ENCODE measurements at regions not wholly inside any gene's neighbourhood (a gene's known extent, or its start where the extent isn't known, plus 50 kb on each side); places are given as distances from the start of the nearest gene placed in this dataset.

DNA sequence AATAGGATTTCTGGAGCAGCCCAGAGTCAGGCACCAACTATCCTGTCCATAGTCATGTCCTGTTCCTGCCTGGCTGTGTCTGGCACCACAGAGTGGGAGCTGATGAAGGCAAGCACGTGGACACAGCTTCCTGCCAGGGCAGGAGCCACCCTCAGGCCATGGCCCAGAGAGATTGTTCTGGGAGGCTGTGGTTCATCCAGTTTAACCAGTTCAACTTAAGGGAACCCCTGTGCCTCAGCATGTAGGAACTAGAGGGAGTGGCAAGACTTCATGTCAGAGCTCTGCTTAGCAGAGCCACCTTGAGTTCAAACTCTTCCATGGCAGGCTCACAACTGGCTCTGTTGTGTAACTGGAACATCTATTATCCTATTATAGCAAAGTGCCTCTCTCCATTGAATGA, 73.2 kb upstream of the NCKAP5 start:
- no peak overlapping the region for H3K9ac ChIP-seq (ENCODE audit: insufficient read depth in 1 of 2, low read depth in 2 of 2, low read length in 2 of 2)
- in situ Hi-C loops (cut with MboI): no loop called here
- no peaks in the 10 kb centered on the region for H3K4me1 ChIP-seq (replicated peaks in 1 of 2; ENCODE audit: control insufficient read depth in 2 of 2, insufficient read depth in 2 of 2, low read length in 2 of 2)
- H3K36me3 ChIP-seq (ENCODE audit: control insufficient read depth, insufficient read depth, low read length): no peaks in the 10 kb centered on the region
- no peaks in the 10 kb centered on the region for H4K20me1 ChIP-seq (replicated peaks; ENCODE audit: control insufficient read depth, insufficient read depth, low read length)
- no peak overlapping the region for H2AFZ ChIP-seq (ENCODE audit: low read depth, low read length)
- 0% methylated on average over 1 of the region's 1 CpG for WGBS (ENCODE audit: insufficient coverage, low coverage, missing lambda C conversion rate)
- H3K4me2 ChIP-seq (ENCODE audit: insufficient read depth, low read length): no peak overlapping the region
- ChIA-PET POLR2A (interaction anchor here (0.6 kb wide), 1 partner anchor 32 kb away, joined by 4 read pairs; no protein-coding TSS in a partner anchor), CTCF (ENCODE audit: low intra/inter-chr PET ratio) (no interaction called here)
- H3K27ac ChIP-seq (ENCODE audit: extremely low read depth, low read depth, low read length): no peak overlapping the region
- no TSS peak for BruUV-seq (replicated peaks)
- TF ChIP-seq PTTG1 (tag; IDR thresholded peaks at IDR 0.05; ENCODE audit: low read depth) (no peak), FOXK2 (conservative IDR thresholded peaks at IDR 0.05 in 1 of 2, IDR thresholded peaks at IDR 0.05 in 1 of 2; ENCODE audit: low read depth in 2 of 2) (no peak)
- no peaks in the 10 kb centered on the region for H3K9me1 ChIP-seq (ENCODE audit: control insufficient read depth, insufficient read depth, low read length)
- DNase-seq (ENCODE audit: extremely low read depth in 1 of 4, low spot score in 3 of 4): no peak
- FAIRE-seq: no peak
- H3K79me2 ChIP-seq (ENCODE audit: control insufficient read depth, insufficient read depth, low read length): no peaks in the 10 kb centered on the region
- H3K27me3 ChIP-seq (ENCODE audit: control insufficient read depth in 2 of 2, insufficient read depth in 2 of 2, low read length in 2 of 2): no peaks in the 10 kb centered on the region
- no peak overlapping the region for H3K4me3 ChIP-seq
- no peak for ATAC-seq
- intact Hi-C loops (cut with micrococcal nuclease): no loop called here
- no peaks in the 10 kb centered on the region for H3K9me3 ChIP-seq (replicated peaks; ENCODE audit: control insufficient read depth, insufficient read depth, low read depth, low read length)

DNA sequence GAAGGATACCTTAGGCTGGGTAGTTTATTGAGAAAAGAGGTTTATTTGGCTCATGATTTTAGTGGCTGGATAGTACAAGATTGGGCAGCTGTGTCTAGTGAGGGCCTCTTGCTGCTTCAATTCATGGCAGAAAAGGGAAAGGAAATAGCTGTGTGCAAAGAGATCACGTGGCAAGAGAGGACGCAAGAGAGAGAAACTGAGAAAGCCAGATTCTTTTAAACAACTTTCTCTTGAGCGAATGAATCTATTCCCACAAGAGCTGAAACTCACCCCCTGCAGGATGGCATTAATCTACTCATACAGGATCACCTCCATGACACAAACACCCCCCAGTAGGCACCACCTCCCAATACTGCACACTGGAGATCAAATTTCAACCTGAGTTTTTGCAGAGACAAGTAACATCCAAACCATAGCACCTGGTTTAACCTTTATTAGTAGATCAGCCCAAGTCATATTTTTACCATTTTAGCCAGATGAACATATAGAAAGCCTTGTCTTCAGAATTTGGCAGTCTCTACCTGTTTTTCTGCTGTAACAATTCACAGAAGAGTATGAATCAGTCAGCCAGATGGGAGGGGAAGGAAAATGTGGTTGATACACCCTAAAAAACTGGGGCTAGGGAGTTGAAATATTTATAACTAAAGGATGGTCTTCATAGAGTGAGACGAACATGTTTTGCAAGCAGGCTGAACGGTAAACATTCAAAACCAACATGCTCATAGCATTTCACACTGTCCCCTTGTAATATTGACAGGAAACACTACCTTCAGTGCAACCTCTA, 73.9 kb upstream of the NCKAP5 start:
- Histone ChIP-seq H3K36me3 (ENCODE audit: control insufficient read depth, insufficient read depth, low read length) (no peaks in the 10 kb centered on the region), H3K9me3 (replicated peaks; ENCODE audit: control insufficient read depth, insufficient read depth, low read depth, low read length) (no peaks in the 10 kb centered on the region), H3K79me2 (ENCODE audit: control insufficient read depth, insufficient read depth, low read length) (no peaks in the 10 kb centered on the region), H2AFZ (ENCODE audit: low read depth, low read length) (no peak overlapping the region), H3K9ac (ENCODE audit: insufficient read depth in 1 of 2, low read depth in 2 of 2, low read length in 2 of 2) (no peak overlapping the region), H3K9me1 (ENCODE audit: control insufficient read depth, insufficient read depth, low read length) (no peaks in the 10 kb centered on the region), H4K20me1 (replicated peaks; ENCODE audit: control insufficient read depth, insufficient read depth, low read length) (no peaks in the 10 kb centered on the region), H3K4me3 (no peak overlapping the region), H3K4me1 (replicated peaks in 1 of 2; ENCODE audit: control insufficient read depth in 2 of 2, insufficient read depth in 2 of 2, low read length in 2 of 2) (no peaks in the 10 kb centered on the region), H3K27me3 (ENCODE audit: control insufficient read depth in 2 of 2, insufficient read depth in 2 of 2, low read length in 2 of 2) (no peaks in the 10 kb centered on the region), H3K4me2 (ENCODE audit: insufficient read depth, low read length) (no peak overlapping the region), H3K27ac (ENCODE audit: extremely low read depth, low read depth, low read length) (no peak overlapping the region)
- POLR2A ChIA-PET: interaction anchor here (0.6 kb wide), 1 partner anchor 32 kb away, joined by 4 read pairs; no protein-coding TSS in a partner anchor
- FAIRE-seq (no peak), ATAC-seq (no peak), DNase-seq (ENCODE audit: extremely low read depth in 1 of 4, low spot score in 3 of 4) (no peak)
- in situ Hi-C loops (cut with MboI) (no loop called here), intact Hi-C loops (cut with micrococcal nuclease) (no loop called here)
- no TSS peak for BruUV-seq (replicated peaks)
- 0% methylated on average over 5 of the region's 5 CpGs for WGBS (ENCODE audit: insufficient coverage, low coverage, missing lambda C conversion rate)
- CTCF ChIA-PET (ENCODE audit: low intra/inter-chr PET ratio): no interaction called here
- TF ChIP-seq MECOM (CRISPR knock-in tag; IDR thresholded peaks at IDR 0.05) (no peak), KHSRP (IDR thresholded peaks at IDR 0.05) (no peak), SMAD4 (CRISPR knock-in tag; conservative IDR thresholded peaks at IDR 0.05) (no peak), SMC3 (conservative IDR thresholded peaks at IDR 0.05; ENCODE audit: insufficient read depth, low read depth, low read length) (no peak)
- TF ChIP-seq, protein P1, sequence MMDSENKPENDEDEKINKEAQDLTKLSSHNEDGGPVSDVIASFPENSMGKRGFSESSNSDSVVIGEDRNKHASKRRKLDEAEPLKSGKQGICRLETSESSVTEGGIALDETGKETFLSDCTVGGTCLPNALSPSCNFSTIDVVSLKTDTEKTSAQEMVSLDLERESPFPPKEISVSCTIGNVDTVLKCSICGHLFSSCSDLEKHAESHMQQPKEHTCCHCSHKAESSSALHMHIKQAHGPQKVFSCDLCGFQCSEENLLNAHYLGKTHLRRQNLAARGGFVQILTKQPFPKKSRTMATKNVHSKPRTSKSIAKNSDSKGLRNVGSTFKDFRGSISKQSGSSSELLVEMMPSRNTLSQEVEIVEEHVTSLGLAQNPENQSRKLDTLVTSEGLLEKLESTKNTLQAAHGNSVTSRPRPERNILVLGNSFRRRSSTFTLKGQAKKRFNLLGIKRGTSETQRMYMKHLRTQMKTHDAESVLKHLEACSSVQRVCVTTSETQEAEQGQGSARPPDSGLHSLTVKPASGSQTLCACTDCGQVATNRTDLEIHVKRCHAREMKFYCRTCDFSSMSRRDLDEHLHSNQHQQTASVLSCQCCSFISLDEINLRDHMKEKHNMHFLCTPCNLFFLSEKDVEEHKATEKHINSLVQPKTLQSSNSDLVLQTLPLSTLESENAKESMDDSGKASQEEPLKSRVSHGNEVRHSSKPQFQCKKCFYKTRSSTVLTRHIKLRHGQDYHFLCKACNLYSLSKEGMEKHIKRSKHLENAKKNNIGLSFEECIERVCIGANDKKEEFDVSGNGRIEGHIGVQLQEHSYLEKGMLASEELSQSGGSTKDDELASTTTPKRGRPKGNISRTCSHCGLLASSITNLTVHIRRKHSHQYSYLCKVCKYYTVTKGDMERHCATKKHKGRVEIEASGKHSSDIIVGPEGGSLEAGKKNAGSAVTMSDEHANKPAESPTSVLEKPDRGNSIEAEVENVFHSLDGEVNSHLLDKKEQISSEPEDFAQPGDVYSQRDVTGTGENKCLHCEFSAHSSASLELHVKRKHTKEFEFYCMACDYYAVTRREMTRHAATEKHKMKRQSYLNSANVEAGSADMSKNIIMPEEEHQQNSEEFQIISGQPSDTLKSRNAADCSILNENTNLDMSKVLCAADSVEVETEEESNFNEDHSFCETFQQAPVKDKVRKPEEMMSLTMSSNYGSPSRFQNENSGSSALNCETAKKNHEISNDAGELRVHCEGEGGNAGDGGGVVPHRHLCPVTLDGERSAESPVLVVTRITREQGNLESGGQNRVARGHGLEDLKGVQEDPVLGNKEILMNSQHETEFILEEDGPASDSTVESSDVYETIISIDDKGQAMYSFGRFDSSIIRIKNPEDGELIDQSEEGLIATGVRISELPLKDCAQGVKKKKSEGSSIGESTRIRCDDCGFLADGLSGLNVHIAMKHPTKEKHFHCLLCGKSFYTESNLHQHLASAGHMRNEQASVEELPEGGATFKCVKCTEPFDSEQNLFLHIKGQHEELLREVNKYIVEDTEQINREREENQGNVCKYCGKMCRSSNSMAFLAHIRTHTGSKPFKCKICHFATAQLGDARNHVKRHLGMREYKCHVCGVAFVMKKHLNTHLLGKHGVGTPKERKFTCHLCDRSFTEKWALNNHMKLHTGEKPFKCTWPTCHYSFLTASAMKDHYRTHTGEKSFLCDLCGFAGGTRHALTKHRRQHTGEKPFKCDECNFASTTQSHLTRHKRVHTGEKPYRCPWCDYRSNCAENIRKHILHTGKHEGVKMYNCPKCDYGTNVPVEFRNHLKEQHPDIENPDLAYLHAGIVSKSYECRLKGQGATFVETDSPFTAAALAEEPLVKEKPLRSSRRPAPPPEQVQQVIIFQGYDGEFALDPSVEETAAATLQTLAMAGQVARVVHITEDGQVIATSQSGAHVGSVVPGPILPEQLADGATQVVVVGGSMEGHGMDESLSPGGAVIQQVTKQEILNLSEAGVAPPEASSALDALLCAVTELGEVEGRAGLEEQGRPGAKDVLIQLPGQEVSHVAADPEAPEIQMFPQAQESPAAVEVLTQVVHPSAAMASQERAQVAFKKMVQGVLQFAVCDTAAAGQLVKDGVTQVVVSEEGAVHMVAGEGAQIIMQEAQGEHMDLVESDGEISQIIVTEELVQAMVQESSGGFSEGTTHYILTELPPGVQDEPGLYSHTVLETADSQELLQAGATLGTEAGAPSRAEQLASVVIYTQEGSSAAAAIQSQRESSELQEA (IDR thresholded peaks at IDR 0.05; ENCODE audit: low read depth): no peak
